Keratinocyte (primary cell): ENCODE measurements at regions not wholly inside any gene's neighbourhood (a gene's known extent, or its start where the extent isn't known, plus 50 kb on each side); places are given as distances from the start of the nearest gene placed in this dataset.

ENCODE experiments used
- EZH2 ChIP-seq: IDR thresholded peaks from one replicate; pipeline ENCODE4 v1.6.1; 2012; ENCODE audit warnings: inconsistent platforms, mild to moderate bottlenecking, low read length, moderate library complexity
- TF ChIP-seq, protein P1 (sequence below), 3 experiments: IDR thresholded peaks in 1 of 3; conservative IDR thresholded peaks in 1 of 3; optimal IDR thresholded peaks in 1 of 3; 2 replicates in 2 of 3; 3 replicates in 1 of 3; pipeline versions ENCODE3 to v1.5.1; 2011; ENCODE audit warnings: low read length in 3 of 3, mild to moderate bottlenecking in 3 of 3, moderate library complexity in 2 of 3, control low read depth in 1 of 3, inconsistent platforms in 1 of 3; ENCODE audit not compliant: insufficient read depth in 2 of 3; ENCODE audit errors: extremely low read depth in 1 of 3

DNA sequence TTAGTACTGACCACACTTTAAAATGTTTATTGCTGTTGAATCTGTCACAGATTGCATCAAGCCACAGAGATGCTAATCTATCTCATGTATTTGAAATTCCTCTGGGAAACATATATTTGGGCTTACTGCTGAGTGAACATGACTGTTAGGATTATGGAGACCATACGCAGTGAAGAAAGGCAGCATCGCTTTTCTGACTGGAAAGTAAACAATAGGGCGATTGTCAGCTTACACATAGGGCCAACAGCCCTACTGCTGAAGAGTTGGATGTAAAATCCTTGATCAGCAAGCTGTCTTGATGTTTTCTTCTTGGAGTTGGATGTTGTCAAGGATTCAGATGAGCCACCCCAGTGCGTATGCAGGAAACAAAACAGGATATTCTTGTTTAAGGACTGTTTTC, 368.7 kb upstream of the ADGRL2 start:
- TF ChIP-seq, protein P1, sequence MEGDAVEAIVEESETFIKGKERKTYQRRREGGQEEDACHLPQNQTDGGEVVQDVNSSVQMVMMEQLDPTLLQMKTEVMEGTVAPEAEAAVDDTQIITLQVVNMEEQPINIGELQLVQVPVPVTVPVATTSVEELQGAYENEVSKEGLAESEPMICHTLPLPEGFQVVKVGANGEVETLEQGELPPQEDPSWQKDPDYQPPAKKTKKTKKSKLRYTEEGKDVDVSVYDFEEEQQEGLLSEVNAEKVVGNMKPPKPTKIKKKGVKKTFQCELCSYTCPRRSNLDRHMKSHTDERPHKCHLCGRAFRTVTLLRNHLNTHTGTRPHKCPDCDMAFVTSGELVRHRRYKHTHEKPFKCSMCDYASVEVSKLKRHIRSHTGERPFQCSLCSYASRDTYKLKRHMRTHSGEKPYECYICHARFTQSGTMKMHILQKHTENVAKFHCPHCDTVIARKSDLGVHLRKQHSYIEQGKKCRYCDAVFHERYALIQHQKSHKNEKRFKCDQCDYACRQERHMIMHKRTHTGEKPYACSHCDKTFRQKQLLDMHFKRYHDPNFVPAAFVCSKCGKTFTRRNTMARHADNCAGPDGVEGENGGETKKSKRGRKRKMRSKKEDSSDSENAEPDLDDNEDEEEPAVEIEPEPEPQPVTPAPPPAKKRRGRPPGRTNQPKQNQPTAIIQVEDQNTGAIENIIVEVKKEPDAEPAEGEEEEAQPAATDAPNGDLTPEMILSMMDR (optimal IDR thresholded peaks at IDR 0.05 in 1 of 3, IDR thresholded peaks at IDR 0.05 in 1 of 3, conservative IDR thresholded peaks at IDR 0.05 in 1 of 3; ENCODE audit: extremely low read depth in 1 of 3, insufficient read depth in 2 of 3, low read length in 3 of 3) = no peak
- no peak for TF ChIP-seq EZH2
